Tibial nerve (tissue), 4 donors: ENCODE measurements at regions not wholly inside any gene's neighbourhood (a gene's known extent, or its start where the extent isn't known, plus 50 kb on each side); places are given as distances from the start of the nearest gene placed in this dataset.

Experiments
- CTCF ChIP-seq, 5 experiments: fragments of 200-600 bp in 3 of 5; fragments of 450-650 bp in 2 of 5; sonication (generic) in 3 of 5; IDR thresholded peaks; one replicate each; pipeline ENCODE4 v1.5.1; 2016 to 2019; ENCODE audit warnings: antibody characterized with exemption in 5 of 5, mild to moderate bottlenecking in 3 of 5, moderate library complexity in 2 of 5
- EP300 ChIP-seq, 2 donors: sonication (generic); formaldehyde crosslinking; IDR thresholded peaks; one replicate each; pipeline ENCODE4 v1.6.1; 2017; ENCODE audit warnings: antibody characterized with exemption in 2 of 2, mild to moderate bottlenecking in 1 of 2
- POLR2A ChIP-seq, 2 donors: fragments of 450-650 bp; IDR thresholded peaks; one replicate each; pipeline ENCODE4 v1.6.1; 2017; ENCODE audit warnings: antibody characterized with exemption in 2 of 2, mild to moderate bottlenecking in 2 of 2, moderate library complexity in 2 of 2

GRCh38 chr13:107937848-107938247, 277.5 kb downstream of the LIG4 start:
- TF ChIP-seq CTCF (IDR thresholded peaks at IDR 0.05) (no peak), POLR2A (IDR thresholded peaks at IDR 0.05) (no peak), EP300 (IDR thresholded peaks at IDR 0.05) (no peak)
